Mucosa of descending colon (tissue), 3 donors: ENCODE measurements at regions not wholly inside any gene's neighbourhood (a gene's known extent, or its start where the extent isn't known, plus 50 kb on each side); places are given as distances from the start of the nearest gene placed in this dataset.
"Not testable (repeated sequence)": the region's sequence is repeated elsewhere in the genome, so short reads cannot be mapped to it uniquely, and the experiment has no call there.

Experiments used
- ATAC-seq: fragments of 200-7000 bp; cut with Tn5 transposase; one replicate; pipeline ENCODE4 v1.9.1; 2020; ENCODE audit warnings: mild to moderate bottlenecking, moderate library complexity
- DNase-seq, 3 donors: peaks; one replicate each; pipeline ENCODE4 v3.0.0-alpha.2; 2020
- H3K36me3 ChIP-seq: fragments of 200-600 bp; one replicate; pipeline ENCODE4 v1.8.0; 2021; ENCODE audit warnings: low read depth, mild to moderate bottlenecking
- H3K4me1 ChIP-seq: fragments of 200-600 bp; one replicate; pipeline ENCODE4 v1.8.0; 2021; ENCODE audit warnings: low read depth, mild to moderate bottlenecking
- H3K4me3 ChIP-seq: fragments of 200-600 bp; one replicate; pipeline ENCODE4 v1.8.0; 2021; ENCODE audit warnings: mild to moderate bottlenecking
- H3K9me3 ChIP-seq: fragments of 200-600 bp; one replicate; pipeline ENCODE4 v1.8.0; 2021; ENCODE audit warnings: mild to moderate bottlenecking
- CTCF ChIP-seq: fragments of 200-600 bp; IDR thresholded peaks from one replicate; pipeline ENCODE4 v1.8.0; 2022; ENCODE audit warnings: antibody characterized with exemption, mild to moderate bottlenecking
- intact Hi-C, 2 donors: fragments of 100-400 bp; cut with DNase I in 1 of 2; cut with micrococcal nuclease in 1 of 2; formaldehyde crosslinking; loops; one replicate each; pipeline versions ENCODE4 v1.11.0 to v1.11.1; 2022; cut with DNase I, micrococcal nuclease
- donor health status: DM: no; HTN: no; CAD: no; lungs with moderate emphysema.
- donor health status: DM: no; HTN: no; CAD: no.
- donor health status: DM: no; HTN: yes; CAD: no.

- intact Hi-C loops, result no loop called here
- no peaks in the 10 kb centered on the region for H3K4me1 ChIP-seq
- H3K9me3 ChIP-seq, result no peaks in the 10 kb centered on the region
- no peak for TF ChIP-seq CTCF
- H3K36me3 ChIP-seq, result no peaks in the 10 kb centered on the region
- no peak overlapping the region for H3K4me3 ChIP-seq
- ATAC-seq, result no peak
- DNase-seq, result no peak
Observed at GRCh38 chr6:6455272-6455671, 133.2 kb upstream of the LY86 start.

- Histone ChIP-seq H3K9me3 (no peaks in the 10 kb centered on the region), H3K4me3 (no peak overlapping the region), H3K4me1 (no peaks in the 10 kb centered on the region), H3K36me3 (no peaks in the 10 kb centered on the region)
- intact Hi-C loops, result no loop called here
- DNase-seq (no peak), ATAC-seq (no peak)
- TF ChIP-seq CTCF, result no peak
Observed at GRCh38 chr6:6458172-6458571, 130.3 kb upstream of the LY86 start.

- H3K9me3 ChIP-seq, ATAC-seq, H3K4me3 ChIP-seq, H3K36me3 ChIP-seq, DNase-seq, intact Hi-C loops, H3K4me1 ChIP-seq: not testable (repeated sequence)
Observed at GRCh38 chr6:6459963-6460362, 128.6 kb upstream of the LY86 start.

GRCh38 chr6:6460416-6460815 lies 128.1 kb upstream of the LY86 start:
- H3K4me1 ChIP-seq, result no peaks in the 10 kb centered on the region
- intact Hi-C loops, result no loop called here
- TF ChIP-seq CTCF, result no peak
- no peak overlapping the region for H3K4me3 ChIP-seq
- DNase-seq (no peak), ATAC-seq (no peak)
- no peaks in the 10 kb centered on the region for H3K9me3 ChIP-seq
- no peaks in the 10 kb centered on the region for H3K36me3 ChIP-seq

GRCh38 chr6:6461138-6461537 lies 127.4 kb upstream of the LY86 start:
- no peaks in the 10 kb centered on the region for H3K4me1 ChIP-seq
- H3K9me3 ChIP-seq, result no peaks in the 10 kb centered on the region
- DNase-seq (no peak), ATAC-seq (no peak)
- no peak overlapping the region for H3K4me3 ChIP-seq
- H3K36me3 ChIP-seq, result no peaks in the 10 kb centered on the region
- TF ChIP-seq CTCF, result no peak
- intact Hi-C loops, result no loop called here

- Histone ChIP-seq H3K4me3 (no peak overlapping the region), H3K9me3 (no peaks in the 10 kb centered on the region), H3K4me1 (no peaks in the 10 kb centered on the region), H3K36me3 (no peaks in the 10 kb centered on the region)
- DNase-seq, result no peak
- no peak for TF ChIP-seq CTCF
- intact Hi-C loops, result no loop called here
- ATAC-seq, result no peak
Observed at GRCh38 chr6:6466967-6467761, 121.4 kb upstream of the LY86 start.
